ENCODE measurements at regions not wholly inside any gene's neighbourhood (a gene's known extent, or its start where the extent isn't known, plus 50 kb on each side); places are given as distances from the start of the nearest gene placed in this dataset.

- no peak for DNase-seq
These were observed 1108.6 kb downstream of the LRFN5 start for GRCh38 chr14:42715316-42715715.

- DNase-seq = no peak
These were observed 1103.4 kb downstream of the LRFN5 start for GRCh38 chr14:42710071-42710470.

- no peak for DNase-seq
These were observed 1096.8 kb downstream of the LRFN5 start for GRCh38 chr14:42703501-42703900.

- no peak for DNase-seq
These were observed 1080.7 kb downstream of the LRFN5 start for GRCh38 chr14:42687421-42687820.

GRCh38 chr14:42683707-42684106, 1077.0 kb downstream of the LRFN5 start:
- DNase-seq = no peak

- DNase-seq = no peak
These were observed 1070.0 kb downstream of the LRFN5 start for GRCh38 chr14:42676636-42677035.

GRCh38 chr14:42673963-42674362, 1067.3 kb downstream of the LRFN5 start:
- DNase-seq = no peak

GRCh38 chr14:42671636-42672035, 1065.0 kb downstream of the LRFN5 start:
- DNase-seq = no peak

GRCh38 chr14:42665083-42665482, 1058.4 kb downstream of the LRFN5 start:
- no peak for DNase-seq

GRCh38 chr14:42664190-42664589, 1057.5 kb downstream of the LRFN5 start:
- no peak for DNase-seq

- DNase-seq = no peak
These were observed 1048.0 kb downstream of the LRFN5 start for GRCh38 chr14:42654707-42655106.

GRCh38 chr14:42642787-42643186, 1036.1 kb downstream of the LRFN5 start:
- DNase-seq = no peak

GRCh38 chr14:42633504-42634095, 1026.9 kb downstream of the LRFN5 start:
- DNase-seq = no peak

- no peak for DNase-seq
These were observed 1022.9 kb downstream of the LRFN5 start for GRCh38 chr14:42629553-42629952.

GRCh38 chr14:42628602-42629001, 1021.9 kb downstream of the LRFN5 start:
- no peak for DNase-seq

GRCh38 chr14:42626986-42627385, 1020.3 kb downstream of the LRFN5 start:
- DNase-seq = no peak

- no peak for DNase-seq
These were observed 1018.5 kb downstream of the LRFN5 start for GRCh38 chr14:42624980-42625761.

- DNase-seq = no peak
These were observed 1010.3 kb downstream of the LRFN5 start for GRCh38 chr14:42617005-42617404.

GRCh38 chr14:42606839-42607238, 1000.2 kb downstream of the LRFN5 start:
- DNase-seq = no peak

- DNase-seq = no peak
These were observed 995.7 kb downstream of the LRFN5 start for GRCh38 chr14:42602336-42602845.

GRCh38 chr14:42572032-42572431, 965.4 kb downstream of the LRFN5 start:
- no peak for DNase-seq

GRCh38 chr14:42569227-42569626, 962.6 kb downstream of the LRFN5 start:
- DNase-seq = no peak

- DNase-seq = no peak
These were observed 958.9 kb downstream of the LRFN5 start for GRCh38 chr14:42565556-42565955.

- no peak for DNase-seq
These were observed 956.6 kb downstream of the LRFN5 start for GRCh38 chr14:42563313-42563712.

Measured in occipital lobe (tissue), 1 donor.